Endothelial cell of umbilical vein (primary cell): ENCODE measurements at regions not wholly inside any gene's neighbourhood (a gene's known extent, or its start where the extent isn't known, plus 50 kb on each side); places are given as distances from the start of the nearest gene placed in this dataset.
A peak's percentile ranks its signal among the peaks of the same experiment; 100 is the strongest.

Experiments
- BruUV-seq: library from RNA; stranded (reverse); fragments of 400-500 nt; replicated peaks from 2 replicates; lab custom pipeline; 2021; lab: Mats Ljungman, UMichigan
- CTCF ChIA-PET: fragments of 300-600, 350-600 bp; sonication (Branson Sonifier 250); formaldehyde crosslinking; loops from one replicate; lab custom pipeline; 2021; ENCODE audit warnings: antibody characterized with exemption, inconsistent platforms; lab: Charles Lee
- POLR2A ChIA-PET: fragments of 300-600, 350-600 bp; sonication (Branson Sonifier 250); formaldehyde crosslinking; loops from one replicate; lab custom pipeline; 2021; ENCODE audit warnings: antibody characterized with exemption, inconsistent platforms; lab: Charles Lee
- DNase-seq: peaks from one replicate; pipeline ENCODE4 v3.0.0-alpha.2; 2011; ENCODE audit warnings: low read depth, low spot score
- FAIRE-seq: peaks from 2 replicates; lab custom pipeline; 2011; peaks lifted over from hg19 to GRCh38; lab: Jason Lieb, UNC
- H2AFZ ChIP-seq: 2 replicates; pipeline ENCODE4 v1.6.0; 2012; ENCODE audit warnings: low read depth, low read length, control low read depth, inconsistent platforms
- H3K27ac ChIP-seq: 2 replicates; pipeline ENCODE4 v1.5.1; 2011; ENCODE audit warnings: low read depth, mild to moderate bottlenecking, control low read depth, low read length, moderate library complexity; ENCODE audit not compliant: insufficient read depth
- H3K27me3 ChIP-seq, 2 experiments: 2 replicates each; pipeline versions ENCODE4 v1.6.0 to v1.6.1; 2011; ENCODE audit warnings: low read length in 2 of 2, mixed read lengths in 1 of 2; ENCODE audit not compliant: control insufficient read depth in 2 of 2, insufficient read depth in 2 of 2
- H3K36me3 ChIP-seq, 2 experiments: 2 replicates in 1 of 2; 3 replicates in 1 of 2; pipeline ENCODE4 v1.5.1; 2011; ENCODE audit warnings: low read length in 2 of 2, mild to moderate bottlenecking in 1 of 2, moderate library complexity in 1 of 2; ENCODE audit not compliant: control insufficient read depth in 2 of 2, insufficient read depth in 2 of 2; ENCODE audit errors: extremely low read depth in 1 of 2
- H3K4me1 ChIP-seq: 3 replicates; pipeline ENCODE4 v1.5.1; 2011; ENCODE audit warnings: mild to moderate bottlenecking, low read length; ENCODE audit not compliant: control insufficient read depth, insufficient read depth; ENCODE audit errors: extremely low read depth
- H3K4me2 ChIP-seq: 2 replicates; pipeline ENCODE4 v1.6.1; 2011; ENCODE audit warnings: low read length, control low read depth, mixed read lengths; ENCODE audit not compliant: insufficient read depth
- H3K4me3 ChIP-seq, 3 experiments: fragments of 200-600 bp in 1 of 3; sonication (generic), shearing (Covaris generic) in 1 of 3; replicated peaks in 1 of 3; 2 replicates each; pipeline ENCODE4 v1.5.1; 2011 to 2016; ENCODE audit warnings: control low read depth in 3 of 3, low read length in 3 of 3, mild to moderate bottlenecking in 2 of 3, inconsistent platforms in 1 of 3, low read depth in 1 of 3, moderate library complexity in 1 of 3; ENCODE audit not compliant: insufficient read depth in 1 of 3
- H3K79me2 ChIP-seq: 2 replicates; pipeline ENCODE4 v1.6.0; 2012; ENCODE audit warnings: low read length, inconsistent platforms; ENCODE audit not compliant: control insufficient read depth, insufficient read depth
- H3K9ac ChIP-seq: replicated peaks from 2 replicates; pipeline ENCODE3; 2011; ENCODE audit warnings: low read length, control low read depth; ENCODE audit not compliant: insufficient read depth; ENCODE audit errors: extremely low read depth
- H3K9me1 ChIP-seq: replicated peaks from 3 replicates; pipeline ENCODE4 v1.6.0; 2011; ENCODE audit warnings: mild to moderate bottlenecking, low read length; ENCODE audit not compliant: control insufficient read depth, insufficient read depth; ENCODE audit errors: extremely low read depth
- H3K9me3 ChIP-seq: replicated peaks from 2 replicates; pipeline ENCODE4 v1.5.1; 2012; ENCODE audit warnings: low read length, inconsistent platforms; ENCODE audit not compliant: control insufficient read depth, insufficient read depth
- H4K20me1 ChIP-seq: replicated peaks from 2 replicates; pipeline ENCODE3; 2011; ENCODE audit warnings: mild to moderate bottlenecking, low read length; ENCODE audit not compliant: control insufficient read depth, insufficient read depth; ENCODE audit errors: extremely low read depth
- CTCF ChIP-seq, 2 donors: IDR thresholded peaks; 1 replicate in 1 of 2; 2 replicates in 1 of 2; pipeline ENCODE4 v1.5.1; 2011; ENCODE audit warnings: low read length in 2 of 2, mild to moderate bottlenecking in 2 of 2, moderate library complexity in 2 of 2, control low read depth in 1 of 2, inconsistent platforms in 1 of 2, low read depth in 1 of 2; ENCODE audit not compliant: insufficient read depth in 1 of 2; ENCODE audit errors: extremely low read depth in 1 of 2
- EZH2 ChIP-seq: IDR thresholded peaks from 2 replicates; pipeline ENCODE4 v1.6.1; 2012; ENCODE audit warnings: borderline replicate concordance, low read depth, mild to moderate bottlenecking, moderate library complexity, low read length, inconsistent platforms; ENCODE audit not compliant: severe bottlenecking
- FOS ChIP-seq: IDR thresholded peaks from 2 replicates; pipeline ENCODE4 v1.6.1; 2011; ENCODE audit warnings: mild to moderate bottlenecking, low read length, moderate library complexity, borderline replicate concordance; ENCODE audit not compliant: insufficient read depth
- GATA2 ChIP-seq: IDR thresholded peaks from 2 replicates; pipeline ENCODE4 v1.7.0; 2011; ENCODE audit warnings: low read depth, mild to moderate bottlenecking, moderate library complexity, mixed read lengths, low read length; ENCODE audit not compliant: insufficient read length, insufficient read depth
- JUN ChIP-seq: IDR thresholded peaks from 2 replicates; pipeline ENCODE4 v1.6.1; 2011; ENCODE audit warnings: borderline replicate concordance, low read depth; ENCODE audit not compliant: insufficient read length, insufficient read depth
- MAX ChIP-seq: IDR thresholded peaks from 2 replicates; pipeline ENCODE4 v1.6.1; 2011; ENCODE audit not compliant: insufficient read depth, insufficient read length
- MYC ChIP-seq: IDR thresholded peaks from one replicate; pipeline ENCODE4 v1.6.1; 2011; ENCODE audit warnings: mild to moderate bottlenecking, low read depth, low read length
- POLR2A ChIP-seq: IDR thresholded peaks from 2 replicates; pipeline ENCODE4 v1.6.1; 2012; ENCODE audit warnings: low read depth, mild to moderate bottlenecking, control low read depth, low read length
- POLR2AphosphoS5 ChIP-seq: IDR thresholded peaks from 2 replicates; pipeline ENCODE4 v1.6.1; 2012; ENCODE audit warnings: low read depth, mild to moderate bottlenecking, control low read depth, low read length, moderate library complexity; ENCODE audit not compliant: insufficient read depth
- dilution Hi-C: fragments of 300-500 bp; cut with MboI; formaldehyde crosslinking; loops from one replicate; pipeline ENCODE4 v1.15.0; 2019; ENCODE audit warnings: low sequenced_read_pairs; ENCODE audit not compliant: extremely low pct_ligation_motif_present
- intact Hi-C: fragments of 100-400 bp; cut with micrococcal nuclease; formaldehyde crosslinking; loops from one replicate; pipeline ENCODE4 v1.10.0; 2022

- peak overlapping the region; percentile 33 for H3K27ac ChIP-seq
- peaks cover 29% of the 10 kb centered on the region for H3K4me1 ChIP-seq
- H3K4me2 ChIP-seq: peak overlapping the region; percentile 19
- FAIRE-seq (peak; percentile 31), DNase-seq (peak; percentile 73)
- peak overlapping the region; percentile 57 for H2AFZ ChIP-seq
- TF ChIP-seq FOS: peak; percentile 52
- no peak for TF ChIP-seq MYC
- no peaks in the 10 kb centered on the region for H3K9me3 ChIP-seq
- no peaks in the 10 kb centered on the region for H3K79me2 ChIP-seq
- intact Hi-C loops: loop anchor here (10.0 kb wide), 2 partner anchors 1127 to 1717 kb away; no protein-coding TSS in a partner anchor
- no peaks in the 10 kb centered on the region for H3K36me3 ChIP-seq
- no peaks in the 10 kb centered on the region for H3K27me3 ChIP-seq
- no peak overlapping the region for H3K4me3 ChIP-seq
- H3K9ac ChIP-seq: no peak overlapping the region
- CTCF ChIA-PET: interaction anchor here (0.6 to 1.3 kb wide), 3 partner anchors 12 to 184 kb away, joined by 3 to 6 read pairs (median 4); no protein-coding TSS in a partner anchor
- no peaks in the 10 kb centered on the region for H3K9me1 ChIP-seq
- BruUV-seq: no TSS peak
- no peaks in the 10 kb centered on the region for H4K20me1 ChIP-seq
- dilution Hi-C loops: no loop called here
- POLR2A ChIA-PET: no interaction called here
Measured at GRCh38 chr20:52497731-52498130, 306.2 kb upstream of the ZFP64 start.

- intact Hi-C loops (loop anchor here (10.0 kb wide), 2 partner anchors 1129 to 1719 kb away; no protein-coding TSS in a partner anchor), dilution Hi-C loops (no loop called here)
- no peak overlapping the region for H2AFZ ChIP-seq
- no peaks in the 10 kb centered on the region for H3K9me1 ChIP-seq
- no TSS peak for BruUV-seq
- H3K4me3 ChIP-seq: no peak overlapping the region
- H3K9me3 ChIP-seq: no peaks in the 10 kb centered on the region
- H4K20me1 ChIP-seq: no peaks in the 10 kb centered on the region
- no peak for DNase-seq
- no peak overlapping the region for H3K27ac ChIP-seq
- no peak for FAIRE-seq
- no peaks in the 10 kb centered on the region for H3K36me3 ChIP-seq
- H3K4me2 ChIP-seq: no peak overlapping the region
- ChIA-PET CTCF (no interaction called here), POLR2A (no interaction called here)
- TF ChIP-seq EZH2 (no peak), MYC (no peak), JUN (no peak), CTCF (IDR thresholded peaks at IDR 0.05; ENCODE audit: extremely low read depth in 1 of 2, insufficient read depth in 1 of 2, low read depth in 1 of 2, low read length in 2 of 2) (no peak), FOS (no peak), POLR2A (no peak), GATA2 (no peak), MAX (no peak), POLR2AphosphoS5 (no peak)
- H3K9ac ChIP-seq: no peak overlapping the region
- no peaks in the 10 kb centered on the region for H3K79me2 ChIP-seq
- no peaks in the 10 kb centered on the region for H3K27me3 ChIP-seq
- peaks cover 38% of the 10 kb centered on the region for H3K4me1 ChIP-seq
Measured at GRCh38 chr20:52496191-52496590, 304.6 kb upstream of the ZFP64 start.
